GM18858 (cell line): ENCODE measurements at regions not wholly inside any gene's neighbourhood (a gene's known extent, or its start where the extent isn't known, plus 50 kb on each side); places are given as distances from the start of the nearest gene placed in this dataset.

Experiments used
- ATAC-seq: cut with Tn5 transposase; IDR thresholded peaks from one replicate; pipeline ENCODE4 v1.9.1; 2021; ENCODE audit not compliant: unreplicated experiment

DNA sequence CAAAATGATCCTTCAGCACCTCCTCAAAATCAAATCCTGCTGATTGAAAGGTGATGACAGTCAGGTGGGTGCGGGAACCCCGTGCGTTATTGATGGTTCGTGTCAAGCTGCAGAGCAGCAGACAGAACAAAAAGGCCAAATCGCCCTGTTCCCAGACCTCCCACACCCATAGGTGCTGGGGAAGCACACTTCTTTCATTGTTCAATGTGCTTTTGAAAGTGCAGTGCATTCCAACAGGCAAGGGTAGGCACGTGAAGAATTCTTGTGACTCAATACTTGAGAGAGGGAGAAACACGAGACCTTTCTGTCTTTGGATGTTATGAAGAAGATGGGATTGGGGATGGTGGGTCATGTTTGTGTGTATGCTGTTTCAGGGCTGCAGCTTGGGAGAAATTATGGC, 514.0 kb downstream of the MCTP2 start:
- no peak for ATAC-seq

- ATAC-seq: no peak
These were observed 516.1 kb downstream of the MCTP2 start for GRCh38 chr15:94747510-94747909.

GRCh38 chr15:94749811-94750617, 518.7 kb downstream of the MCTP2 start:
- peak; percentile 98 for ATAC-seq

- ATAC-seq: no peak
These were observed 529.0 kb downstream of the MCTP2 start for GRCh38 chr15:94760348-94760747.

GRCh38 chr15:94761574-94761973, 530.2 kb downstream of the MCTP2 start:
- ATAC-seq: no peak

- no peak for ATAC-seq
These were observed 537.7 kb downstream of the MCTP2 start for GRCh38 chr15:94769089-94769488.

- no peak for ATAC-seq
These were observed 538.8 kb downstream of the MCTP2 start for GRCh38 chr15:94770199-94770598.

DNA sequence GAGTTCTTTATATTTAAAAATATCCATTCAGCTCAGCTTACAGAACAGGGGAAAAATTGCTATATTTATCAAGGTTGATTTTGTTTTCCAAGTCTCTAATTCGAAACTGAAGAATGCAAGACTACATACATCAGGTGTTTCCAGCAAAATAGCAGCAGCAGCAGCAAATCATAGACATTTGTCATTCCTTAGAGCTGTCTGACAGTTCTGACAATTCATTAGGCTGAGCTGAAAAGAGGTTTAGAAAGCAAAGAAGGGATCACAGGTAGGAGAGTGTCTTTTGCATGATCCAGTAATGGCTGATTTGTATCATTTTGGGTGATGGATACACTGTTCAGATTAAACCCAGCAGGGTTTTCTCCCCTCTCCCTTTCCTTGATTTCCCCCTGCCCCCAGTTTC, 545.7 kb downstream of the MCTP2 start:
- no peak for ATAC-seq

DNA sequence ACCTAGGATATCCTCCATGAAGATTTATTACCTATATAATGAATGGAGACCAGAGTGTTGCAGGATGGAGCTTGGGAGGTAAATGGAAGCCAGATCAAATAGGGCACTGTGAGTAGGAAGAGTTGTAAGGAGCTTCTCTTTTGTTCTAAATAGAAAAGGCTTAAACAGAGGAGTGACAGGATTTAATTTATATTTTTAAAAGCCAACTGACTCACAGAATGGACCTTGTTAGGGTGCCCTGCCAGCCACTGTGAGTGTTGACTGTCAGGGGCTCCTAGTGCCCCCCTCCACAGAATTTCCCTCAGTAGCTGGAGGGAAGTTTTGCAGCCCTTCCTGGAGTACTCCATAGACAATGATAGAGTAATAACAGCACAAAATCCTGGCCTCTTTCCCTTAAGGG, 547.5 kb downstream of the MCTP2 start:
- no peak for ATAC-seq

DNA sequence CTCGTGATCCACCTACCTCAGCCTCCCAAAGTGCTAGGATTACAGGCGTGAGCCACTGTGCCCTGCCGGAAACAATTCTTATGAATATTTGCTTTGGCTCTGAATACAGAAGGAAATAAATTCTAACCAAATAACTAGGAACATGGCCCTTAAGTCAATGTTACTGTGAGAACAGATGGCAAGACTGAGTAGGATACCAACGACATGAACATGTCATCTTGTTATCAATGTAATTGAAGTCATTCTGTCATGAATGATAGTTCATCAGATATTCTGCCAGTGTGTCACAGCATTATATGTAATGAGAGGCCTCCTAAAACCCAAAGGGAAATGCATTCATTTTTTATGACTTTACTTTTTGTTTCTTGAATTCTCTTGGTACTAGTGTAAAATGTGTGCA, 548.8 kb downstream of the MCTP2 start:
- no peak for ATAC-seq

DNA sequence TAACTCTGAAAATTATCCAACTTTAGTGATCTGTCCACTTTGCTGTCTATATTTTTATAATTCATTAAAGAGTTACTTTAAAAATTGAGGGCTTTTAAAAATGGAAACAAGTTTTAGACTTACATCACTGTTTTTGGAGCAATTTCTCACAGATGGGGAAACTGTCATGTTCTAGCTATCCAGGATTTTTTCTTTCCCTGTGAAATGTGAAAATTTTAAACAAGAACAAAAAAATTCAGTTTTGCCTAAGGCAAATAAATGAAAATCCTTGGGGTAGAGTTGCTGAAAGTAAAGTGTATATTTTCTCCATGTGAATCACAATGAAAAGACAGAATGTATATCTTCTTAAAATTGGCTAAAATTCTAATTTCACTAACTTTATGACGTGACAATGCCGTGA, 553.7 kb downstream of the MCTP2 start:
- ATAC-seq: no peak

- ATAC-seq: no peak
These were observed 559.6 kb downstream of the MCTP2 start for GRCh38 chr15:94791008-94791407.

DNA sequence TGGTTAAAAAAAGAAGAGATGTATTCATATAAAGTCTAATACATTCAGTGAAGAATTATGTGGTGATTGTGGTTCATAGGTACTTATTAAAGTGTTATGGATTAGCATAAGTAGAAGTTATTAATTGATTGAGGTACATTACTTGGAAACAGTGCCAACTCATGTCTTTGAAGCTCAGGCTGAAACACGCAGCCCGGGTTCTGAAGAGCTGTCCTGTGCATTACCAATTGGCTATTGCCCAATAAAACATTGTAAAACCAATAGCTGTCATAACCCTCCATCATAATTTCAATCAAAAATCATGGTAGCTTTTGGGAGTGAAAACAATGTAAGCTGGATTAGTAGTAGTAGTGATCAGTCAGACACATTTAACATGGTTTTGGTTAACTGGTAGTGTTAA, 560.1 kb downstream of the MCTP2 start:
- ATAC-seq: no peak

- no peak for ATAC-seq
These were observed 560.8 kb downstream of the MCTP2 start for GRCh38 chr15:94792196-94792595.

DNA sequence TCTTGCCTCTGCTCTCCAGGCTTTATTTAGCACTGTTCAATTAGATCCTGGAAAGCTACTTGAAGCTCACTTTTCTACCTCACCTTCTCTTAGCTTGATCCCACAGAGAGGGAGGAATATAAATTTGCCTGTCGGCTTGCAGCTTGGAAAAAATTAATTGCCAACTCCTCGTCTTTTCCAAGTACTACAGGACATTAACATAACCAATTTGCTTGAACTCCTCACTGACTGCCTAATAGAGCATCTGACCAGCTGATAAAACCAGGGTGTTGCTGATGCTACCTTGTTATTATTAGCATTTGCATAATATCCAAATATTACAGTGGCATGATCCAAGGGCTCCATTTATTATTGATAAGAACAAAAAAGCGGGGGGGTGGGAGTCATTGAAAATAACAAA, 561.8 kb downstream of the MCTP2 start:
- ATAC-seq: no peak

GRCh38 chr15:94793641-94794040, 562.3 kb downstream of the MCTP2 start:
- no peak for ATAC-seq

GRCh38 chr15:94804613-94805012, 573.3 kb downstream of the MCTP2 start:
- ATAC-seq: no peak

- no peak for ATAC-seq
These were observed 583.9 kb downstream of the MCTP2 start for GRCh38 chr15:94815110-94815731.

DNA sequence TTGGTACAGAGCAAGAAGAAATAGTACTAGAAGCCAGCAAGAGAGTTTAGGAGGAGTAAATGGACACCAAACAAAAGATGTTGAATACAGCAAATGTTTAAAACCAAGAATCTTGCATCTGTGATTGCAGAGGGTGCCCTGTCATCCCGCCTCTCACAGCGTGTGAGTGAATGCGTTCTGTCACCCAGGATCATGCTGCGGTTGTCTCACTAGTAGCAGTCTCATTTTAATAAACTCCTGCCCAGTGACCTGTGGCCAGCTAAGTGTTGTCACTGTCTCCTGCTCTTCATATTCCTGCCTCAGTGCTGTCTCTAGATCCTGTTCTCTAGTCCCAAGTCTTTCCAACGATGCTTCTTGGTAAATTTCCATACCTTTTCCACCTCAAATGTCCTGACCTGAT, 584.6 kb downstream of the MCTP2 start:
- no peak for ATAC-seq

- no peak for ATAC-seq
These were observed 598.8 kb downstream of the MCTP2 start for GRCh38 chr15:94829887-94830884.

GRCh38 chr15:94834000-94834399, 602.6 kb downstream of the MCTP2 start:
- no peak for ATAC-seq

- ATAC-seq: no peak
These were observed 603.1 kb downstream of the MCTP2 start for GRCh38 chr15:94834494-94834893.
